Mesenchymal stem cell (in vitro differentiated cells and primary cell): ENCODE measurements at regions not wholly inside any gene's neighbourhood (a gene's known extent, or its start where the extent isn't known, plus 50 kb on each side); places are given as distances from the start of the nearest gene placed in this dataset.

Experiments
- DNase-seq: peaks from one replicate; pipeline ENCODE4 v3.0.0-alpha.2; 2013
- H2AFZ ChIP-seq: one replicate; pipeline ENCODE4 v1.6.1; 2013; ENCODE audit warnings: low read depth, mild to moderate bottlenecking, control low read depth, inconsistent platforms, low read length, moderate library complexity
- H2AK5ac ChIP-seq: 2 replicates; pipeline ENCODE4 v1.6.1; 2013; ENCODE audit warnings: low read length, moderate library complexity, mild to moderate bottlenecking, inconsistent platforms; ENCODE audit not compliant: severe bottlenecking
- H2BK120ac ChIP-seq: one replicate; pipeline ENCODE4 v1.6.1; 2013; ENCODE audit warnings: low read depth, mild to moderate bottlenecking, inconsistent platforms, low read length, moderate library complexity
- H2BK12ac ChIP-seq, 2 experiments: one replicate each; pipeline ENCODE4 v1.6.1; 2013; ENCODE audit warnings: inconsistent platforms in 2 of 2, low read length in 2 of 2, mild to moderate bottlenecking in 2 of 2, moderate library complexity in 2 of 2, control low read depth in 1 of 2
- H2BK15ac ChIP-seq: one replicate; pipeline ENCODE4 v1.6.1; 2013; ENCODE audit warnings: mild to moderate bottlenecking, low read depth, inconsistent platforms; ENCODE audit not compliant: poor library complexity, severe bottlenecking
- H2BK5ac ChIP-seq: 2 replicates; pipeline ENCODE4 v1.6.1; 2013; ENCODE audit warnings: low read depth, mild to moderate bottlenecking, low read length, control low read depth, inconsistent platforms; ENCODE audit not compliant: poor library complexity, severe bottlenecking
- H3K14ac ChIP-seq, 2 experiments: one replicate each; pipeline ENCODE4 v1.6.1; 2013; ENCODE audit warnings: inconsistent platforms in 2 of 2, low read length in 2 of 2, control low read depth in 1 of 2, mild to moderate bottlenecking in 1 of 2, moderate library complexity in 1 of 2
- H3K18ac ChIP-seq, 2 experiments: one replicate each; pipeline ENCODE4 v1.6.1; 2013; ENCODE audit warnings: inconsistent platforms in 2 of 2, low read length in 2 of 2, control low read depth in 1 of 2, low read depth in 1 of 2, mild to moderate bottlenecking in 1 of 2
- H3K23ac ChIP-seq, 2 experiments: one replicate each; pipeline ENCODE4 v1.6.1; 2013; ENCODE audit warnings: inconsistent platforms in 2 of 2, low read length in 2 of 2, mild to moderate bottlenecking in 2 of 2, moderate library complexity in 2 of 2, control low read depth in 1 of 2
- H3K27ac ChIP-seq: 2 replicates; pipeline ENCODE4 v1.5.1; 2013; ENCODE audit warnings: mild to moderate bottlenecking, moderate library complexity, low read length, control low read depth, inconsistent platforms; ENCODE audit not compliant: poor library complexity, severe bottlenecking
- H3K27me3 ChIP-seq, 2 experiments: 2 replicates each; pipeline versions ENCODE4 v1.6.1 to v1.7.0; 2013; ENCODE audit warnings: low read length in 2 of 2, mild to moderate bottlenecking in 2 of 2, moderate library complexity in 2 of 2, control low read depth in 1 of 2, inconsistent platforms in 1 of 2; ENCODE audit not compliant: control insufficient read depth in 1 of 2, insufficient read depth in 1 of 2
- H3K36me3 ChIP-seq, 2 experiments: 2 replicates each; pipeline versions ENCODE4 v1.6.1 to v1.7.0; 2013; ENCODE audit warnings: low read length in 2 of 2, control low read depth in 1 of 2, inconsistent platforms in 1 of 2, low read depth in 1 of 2, mild to moderate bottlenecking in 1 of 2; ENCODE audit not compliant: insufficient read depth in 2 of 2, control insufficient read depth in 1 of 2
- H3K4ac ChIP-seq, 2 experiments: one replicate each; pipeline ENCODE4 v1.6.1; 2013; ENCODE audit warnings: inconsistent platforms in 2 of 2, low read length in 2 of 2, mild to moderate bottlenecking in 2 of 2, moderate library complexity in 2 of 2, control low read depth in 1 of 2, low read depth in 1 of 2
- H3K4me1 ChIP-seq: 2 replicates; pipeline ENCODE4 v1.6.1; 2013; ENCODE audit warnings: low read depth, low read length, control low read depth; ENCODE audit not compliant: control insufficient read depth, insufficient read depth
- H3K4me2 ChIP-seq: 2 replicates; pipeline ENCODE4 v1.6.1; 2013; ENCODE audit warnings: low read length, mild to moderate bottlenecking, inconsistent platforms; ENCODE audit not compliant: poor library complexity, severe bottlenecking
- H3K4me3 ChIP-seq, 2 experiments: 2 replicates each; pipeline versions ENCODE4 v1.5.1 to v1.7.0; 2013; ENCODE audit warnings: low read length in 2 of 2, mild to moderate bottlenecking in 2 of 2, control low read depth in 1 of 2, low read depth in 1 of 2; ENCODE audit not compliant: insufficient read depth in 1 of 2
- H3K79me1 ChIP-seq: replicated peaks from 2 replicates; pipeline ENCODE4 v1.6.1; 2013; ENCODE audit warnings: mild to moderate bottlenecking, control low read depth, low read length, inconsistent platforms; ENCODE audit not compliant: poor library complexity, severe bottlenecking
- H3K9ac ChIP-seq: 2 replicates; pipeline ENCODE4 v1.7.0; 2013; ENCODE audit warnings: mild to moderate bottlenecking, low read length, moderate library complexity
- H3K9me3 ChIP-seq: 2 replicates; pipeline ENCODE4 v1.7.0; 2013; ENCODE audit warnings: mild to moderate bottlenecking, low read length; ENCODE audit not compliant: control insufficient read depth
- H4K8ac ChIP-seq: one replicate; pipeline ENCODE4 v1.6.1; 2013; ENCODE audit warnings: inconsistent platforms, mild to moderate bottlenecking, low read length, moderate library complexity
- H4K91ac ChIP-seq: one replicate; pipeline ENCODE4 v1.6.1; 2013; ENCODE audit warnings: mild to moderate bottlenecking, low read length, inconsistent platforms
- WGBS: methylation state at CpG from one replicate; pipeline ENCODE4 v1.1.7; 2013; ENCODE audit warnings: mixed read lengths; 5-methylcytosine and 5-hydroxymethylcytosine counted together

- no peaks in the 10 kb centered on the region for H3K4me1 ChIP-seq
- no peak overlapping the region for H3K27ac ChIP-seq
- DNase-seq: no peak
- H3K4me2 ChIP-seq: no peak overlapping the region
- H2BK12ac ChIP-seq: no peak overlapping the region
- no peak overlapping the region for H2BK5ac ChIP-seq
- no peak overlapping the region for H3K14ac ChIP-seq
- peak overlapping the region in 1 of 2 experiments; percentile 36 for H3K4me3 ChIP-seq
- no peaks in the 10 kb centered on the region for H3K9me3 ChIP-seq
- H3K36me3 ChIP-seq: no peaks in the 10 kb centered on the region
- H4K8ac ChIP-seq: no peak overlapping the region
- no peaks in the 10 kb centered on the region for H3K79me1 ChIP-seq
- H3K27me3 ChIP-seq: no peaks in the 10 kb centered on the region
- H2BK15ac ChIP-seq: no peak overlapping the region
- no peak overlapping the region for H2AK5ac ChIP-seq
- H3K4ac ChIP-seq: no peak overlapping the region
- peak overlapping the region in 1 of 2 experiments; percentile 8 for H3K18ac ChIP-seq
- H3K9ac ChIP-seq: peak overlapping the region; percentile 44
- H2BK120ac ChIP-seq: no peak overlapping the region
- H3K23ac ChIP-seq: no peak overlapping the region
- no peak overlapping the region for H2AFZ ChIP-seq
- no peak overlapping the region for H4K91ac ChIP-seq
These were observed 456.3 kb downstream of the MAFB start for GRCh38 chr20:40232756-40233155.

GRCh38 chr20:40232273-40232672 lies 456.8 kb downstream of the MAFB start:
- Histone ChIP-seq H4K8ac (no peak overlapping the region), H3K79me1 (no peaks in the 10 kb centered on the region), H3K4ac (no peak overlapping the region), H2AFZ (no peak overlapping the region), H3K4me3 (no peak overlapping the region), H2BK15ac (no peak overlapping the region), H3K36me3 (no peaks in the 10 kb centered on the region), H4K91ac (no peak overlapping the region), H3K9me3 (no peaks in the 10 kb centered on the region), H3K14ac (no peak overlapping the region), H3K9ac (no peak overlapping the region), H3K4me1 (no peaks in the 10 kb centered on the region), H3K23ac (no peak overlapping the region), H3K18ac (no peak overlapping the region), H3K27me3 (no peaks in the 10 kb centered on the region), H3K27ac (no peak overlapping the region), H2BK120ac (no peak overlapping the region), H3K4me2 (no peak overlapping the region), H2AK5ac (no peak overlapping the region), H2BK5ac (no peak overlapping the region), H2BK12ac (no peak overlapping the region)
- WGBS: no CpG with 5 or more reads among the region's 1 CpG
- no peak for DNase-seq

GRCh38 chr20:40230486-40230885 lies 458.6 kb downstream of the MAFB start:
- peaks cover 0 to 3% of the 10 kb centered on the region in 2 experiments for H3K27me3 ChIP-seq
- H2BK12ac ChIP-seq: no peak overlapping the region
- no peak overlapping the region for H2AK5ac ChIP-seq
- no peak overlapping the region for H2BK120ac ChIP-seq
- no peak overlapping the region for H2BK5ac ChIP-seq
- H3K9ac ChIP-seq: no peak overlapping the region
- no peak overlapping the region for H3K4me3 ChIP-seq
- no peak overlapping the region for H3K4ac ChIP-seq
- no peak overlapping the region for H3K18ac ChIP-seq
- no peak for DNase-seq
- no peaks in the 10 kb centered on the region for H3K4me1 ChIP-seq
- H3K4me2 ChIP-seq: no peak overlapping the region
- no peak overlapping the region for H4K8ac ChIP-seq
- no peaks in the 10 kb centered on the region for H3K79me1 ChIP-seq
- H2BK15ac ChIP-seq: no peak overlapping the region
- no peaks in the 10 kb centered on the region for H3K36me3 ChIP-seq
- no peaks in the 10 kb centered on the region for H3K9me3 ChIP-seq
- no peak overlapping the region for H3K23ac ChIP-seq
- no peak overlapping the region for H3K14ac ChIP-seq
- no peak overlapping the region for H3K27ac ChIP-seq
- no peak overlapping the region for H2AFZ ChIP-seq
- no peak overlapping the region for H4K91ac ChIP-seq

GRCh38 chr20:40225596-40225995 lies 463.4 kb downstream of the MAFB start:
- Histone ChIP-seq H3K4ac (no peak overlapping the region), H3K14ac (no peak overlapping the region), H3K9ac (no peak overlapping the region), H2AFZ (no peak overlapping the region), H4K8ac (no peak overlapping the region), H3K27me3 (peaks cover 0 to 9% of the 10 kb centered on the region in 2 experiments), H3K4me2 (no peak overlapping the region), H3K18ac (no peak overlapping the region), H3K79me1 (no peaks in the 10 kb centered on the region), H3K23ac (no peak overlapping the region), H2BK15ac (no peak overlapping the region), H3K36me3 (no peaks in the 10 kb centered on the region), H3K9me3 (no peaks in the 10 kb centered on the region), H4K91ac (no peak overlapping the region), H2BK12ac (no peak overlapping the region), H3K4me1 (no peaks in the 10 kb centered on the region), H2AK5ac (no peak overlapping the region), H2BK5ac (no peak overlapping the region), H3K27ac (no peak overlapping the region), H2BK120ac (no peak overlapping the region), H3K4me3 (no peak overlapping the region)
- DNase-seq: no peak
- 87% methylated on average over 2 of the region's 2 CpGs for WGBS
